NCI-H345 (cell line): ENCODE measurements at regions not wholly inside any gene's neighbourhood (a gene's known extent, or its start where the extent isn't known, plus 50 kb on each side); places are given as distances from the start of the nearest gene placed in this dataset.

Experiments used
- DNase-seq: peaks from one replicate; lab custom pipeline; 2025; lab: John Stamatoyannopoulos, UW

GRCh38 chr10:107715565-107715964 is 551.1 kb upstream of the SORCS1 start:
- DNase-seq = no peak

GRCh38 chr10:107708981-107709380 is 544.5 kb upstream of the SORCS1 start:
- no peak for DNase-seq

- no peak for DNase-seq
Measured at GRCh38 chr10:107706096-107706725, 541.7 kb upstream of the SORCS1 start.

GRCh38 chr10:107701943-107702342 is 537.4 kb upstream of the SORCS1 start:
- no peak for DNase-seq

GRCh38 chr10:107692072-107692471 is 527.6 kb upstream of the SORCS1 start:
- DNase-seq = no peak

- no peak for DNase-seq
Measured at GRCh38 chr10:107689323-107689722, 524.8 kb upstream of the SORCS1 start.

- no peak for DNase-seq
Measured at GRCh38 chr10:107687701-107688100, 523.2 kb upstream of the SORCS1 start.

- DNase-seq = no peak
Measured at GRCh38 chr10:107686095-107686494, 521.6 kb upstream of the SORCS1 start.

GRCh38 chr10:107671960-107672359 is 507.5 kb upstream of the SORCS1 start:
- DNase-seq = no peak

- no peak for DNase-seq
Measured at GRCh38 chr10:107666214-107666613, 501.7 kb upstream of the SORCS1 start.

GRCh38 chr10:107665459-107665858 is 501.0 kb upstream of the SORCS1 start:
- DNase-seq = no peak

GRCh38 chr10:107657851-107658250 is 493.3 kb upstream of the SORCS1 start:
- no peak for DNase-seq

GRCh38 chr10:107656932-107657331 is 492.4 kb upstream of the SORCS1 start:
- DNase-seq = no peak

- DNase-seq = no peak
Measured at GRCh38 chr10:107653832-107654287, 489.4 kb upstream of the SORCS1 start.

GRCh38 chr10:107650939-107651338 is 486.4 kb upstream of the SORCS1 start:
- DNase-seq = no peak

- DNase-seq = no peak
Measured at GRCh38 chr10:107649249-107649648, 484.7 kb upstream of the SORCS1 start.

GRCh38 chr10:107647462-107647861 is 483.0 kb upstream of the SORCS1 start:
- DNase-seq = no peak

- no peak for DNase-seq
Measured at GRCh38 chr10:107631876-107632275, 467.4 kb upstream of the SORCS1 start.

GRCh38 chr10:107626862-107627261 is 462.4 kb upstream of the SORCS1 start:
- DNase-seq = no peak

GRCh38 chr10:107623292-107623691 is 458.8 kb upstream of the SORCS1 start:
- no peak for DNase-seq

- DNase-seq = no peak
Measured at GRCh38 chr10:107619139-107619538, 454.6 kb upstream of the SORCS1 start.

- no peak for DNase-seq
Measured at GRCh38 chr10:107618504-107618994, 454.0 kb upstream of the SORCS1 start.

- DNase-seq = no peak
Measured at GRCh38 chr10:107616463-107617410, 452.2 kb upstream of the SORCS1 start.
